B cell (primary cell): ENCODE measurements at regions not wholly inside any gene's neighbourhood (a gene's known extent, or its start where the extent isn't known, plus 50 kb on each side); places are given as distances from the start of the nearest gene placed in this dataset. TPM values are rescaled to one million over a fixed set of nuclear protein-coding genes. Genes with fewer than 3 reads are reported as not detected.

ENCODE experiments used
- ATAC-seq: fragments of 200-7000 bp; cut with Tn5 transposase; one replicate; pipeline ENCODE4 v1.10.0; 2021; ENCODE audit warnings: low read depth, mild to moderate bottlenecking, moderate number of reproducible peaks, moderate library complexity
- CTCF ChIA-PET: fragments of 350-600 bp; sonication (Branson Sonifier 250); formaldehyde crosslinking; loops from one replicate; lab custom pipeline; 2021; ENCODE audit warnings: antibody characterized with exemption, inconsistent platforms; lab: Charles Lee
- POLR2A ChIA-PET: fragments of 350-600 bp; sonication (Branson Sonifier 250); formaldehyde crosslinking; loops from one replicate; lab custom pipeline; 2021; ENCODE audit warnings: antibody characterized with exemption; lab: Charles Lee
- DNase-seq: peaks from one replicate; pipeline ENCODE4 v3.0.0; 2013
- H2AFZ ChIP-seq: 2 replicates; pipeline ENCODE4 v1.6.1; 2012; ENCODE audit warnings: mild to moderate bottlenecking, low read depth, low read length; ENCODE audit not compliant: insufficient read depth, poor library complexity, severe bottlenecking
- H3K27ac ChIP-seq, 2 donors: 1 replicate in 1 of 2; 2 replicates in 1 of 2; pipeline ENCODE4 v1.5.1; 2012 to 2013; ENCODE audit warnings: low read length in 2 of 2, mild to moderate bottlenecking in 2 of 2, moderate library complexity in 1 of 2
- H3K27me3 ChIP-seq, 4 experiments: fragments of 200-600 bp in 1 of 4; sonication (generic) in 1 of 4; replicated peaks in 1 of 4; 1 replicate in 2 of 4; 2 replicates in 2 of 4; pipeline versions ENCODE4 v1.6.1 to v1.7.0; 2013 to 2016; ENCODE audit warnings: low read length in 3 of 4, mild to moderate bottlenecking in 2 of 4, mixed read lengths in 1 of 4, moderate library complexity in 1 of 4; ENCODE audit not compliant: insufficient read depth in 4 of 4, control insufficient read depth in 3 of 4; ENCODE audit errors: control extremely low read depth in 1 of 4
- H3K36me3 ChIP-seq, 2 experiments: replicated peaks in 1 of 2; 1 replicate in 1 of 2; 2 replicates in 1 of 2; pipeline versions ENCODE4 v1.6.1 to v1.7.1; 2013; ENCODE audit warnings: low read length in 1 of 2; ENCODE audit not compliant: insufficient read depth in 2 of 2, control insufficient read depth in 1 of 2; ENCODE audit errors: control extremely low read depth in 1 of 2, extremely low read depth in 1 of 2
- H3K4me1 ChIP-seq, 2 donors: fragments of 200-600 bp in 1 of 2; sonication (generic) in 1 of 2; 1 replicate in 1 of 2; 2 replicates in 1 of 2; pipeline versions ENCODE4 v1.5.1 to v1.6.1; 2013 to 2017; ENCODE audit warnings: low read length in 2 of 2; ENCODE audit not compliant: control insufficient read depth in 2 of 2, insufficient read depth in 2 of 2
- H3K4me2 ChIP-seq: replicated peaks from 2 replicates; pipeline ENCODE3; 2012; ENCODE audit warnings: mild to moderate bottlenecking, low read depth, low read length; ENCODE audit not compliant: poor library complexity, severe bottlenecking
- H3K4me3 ChIP-seq, 5 experiments: fragments of 200-600 bp in 1 of 5; sonication (generic) in 1 of 5; 1 replicate in 3 of 5; 2 replicates in 2 of 5; pipeline versions ENCODE4 v1.5.1 to v1.7.0; 2011 to 2016; ENCODE audit warnings: low read length in 4 of 5, mild to moderate bottlenecking in 4 of 5, low read depth in 2 of 5, control low read depth in 1 of 5, moderate library complexity in 1 of 5; ENCODE audit not compliant: insufficient read depth in 1 of 5; ENCODE audit errors: control extremely low read depth in 1 of 5, extremely low read depth in 1 of 5
- H3K79me2 ChIP-seq: fragments of 200-600 bp; sonication (generic); one replicate; pipeline ENCODE4 v1.6.0; 2016; ENCODE audit warnings: low read length; ENCODE audit not compliant: control insufficient read depth, insufficient read depth
- H3K9ac ChIP-seq: fragments of 200-600 bp; sonication (generic); 2 replicates; pipeline ENCODE4 v1.6.1; 2017; ENCODE audit warnings: mild to moderate bottlenecking, low read length, moderate library complexity
- H3K9me3 ChIP-seq, 3 donors: one replicate each; pipeline versions ENCODE4 v1.6.1 to v1.7.1; 2013; ENCODE audit warnings: low read length in 2 of 3; ENCODE audit not compliant: control insufficient read depth in 2 of 3, insufficient read depth in 1 of 3; ENCODE audit errors: control extremely low read depth in 1 of 3
- H4K20me1 ChIP-seq: 2 replicates; pipeline ENCODE4 v1.6.0; 2012; ENCODE audit warnings: mild to moderate bottlenecking, low read length; ENCODE audit not compliant: insufficient read depth, control insufficient read depth, poor library complexity, severe bottlenecking
- H3K27ac Mint-ChIP-seq: one replicate; pipeline ENCODE4 v1.8.0; 2021; ENCODE audit warnings: mixed read lengths
- H3K27me3 Mint-ChIP-seq: one replicate; pipeline ENCODE4 v1.8.0; 2021; ENCODE audit warnings: mixed read lengths
- H3K4me1 Mint-ChIP-seq: one replicate; pipeline ENCODE4 v1.8.0; 2021; ENCODE audit warnings: mixed read lengths
- H3K4me3 Mint-ChIP-seq: one replicate; pipeline ENCODE4 v1.8.0; 2021; ENCODE audit warnings: mixed read lengths
- H3K9me3 Mint-ChIP-seq: one replicate; pipeline ENCODE4 v1.8.0; 2022; ENCODE audit warnings: mixed read lengths; ENCODE audit not compliant: insufficient read depth
- CTCF ChIP-seq: fragments of 200-600 bp; IDR thresholded peaks from one replicate; pipeline ENCODE4 v1.8.0; 2022; ENCODE audit warnings: antibody characterized with exemption, mild to moderate bottlenecking
- WGBS: methylation state at CpG from one replicate; pipeline ENCODE4 v1.1.5; 2013; ENCODE audit warnings: missing lambda C conversion rate; ENCODE audit not compliant: insufficient coverage; 5-methylcytosine and 5-hydroxymethylcytosine counted together
- intact Hi-C: fragments of 100-400 bp; cut with micrococcal nuclease; formaldehyde crosslinking; loops from one replicate; pipeline ENCODE4 v1.10.0; 2022
- small RNA-seq: library from RNA; depleted of rRNA; stranded (forward); fragments of <200 nt; gene quantifications from one replicate; pipeline ENCODE3, GENCODE V24; 2012; ENCODE audit warnings: low replicate concordance, low read depth; ENCODE audit not compliant: insufficient read length

- H3K9me3 ChIP-seq, result no peaks in the 10 kb centered on the region
- ChIA-PET POLR2A (no interaction called here), CTCF (no interaction called here)
- H3K27me3 ChIP-seq, result no peaks in the 10 kb centered on the region
- TF ChIP-seq CTCF, result no peak
- no peak overlapping the region for H3K4me2 ChIP-seq
- H3K4me3 ChIP-seq, result no peak overlapping the region
- H3K27ac Mint-ChIP-seq, result no peak overlapping the region
- no peak overlapping the region for H2AFZ ChIP-seq
- no peak overlapping the region for H3K9ac ChIP-seq
- no peaks in the 10 kb centered on the region for H4K20me1 ChIP-seq
- WGBS, result no CpG with 5 or more reads among the region's 1 CpG
- no peaks in the 10 kb centered on the region for H3K36me3 ChIP-seq
- H3K79me2 ChIP-seq, result no peaks in the 10 kb centered on the region
- H3K27me3 Mint-ChIP-seq, result no peaks in the 10 kb centered on the region
- no peaks in the 10 kb centered on the region for H3K4me1 Mint-ChIP-seq
- H3K27ac ChIP-seq, result no peak overlapping the region
- no peak overlapping the region for H3K4me3 Mint-ChIP-seq
- ATAC-seq (no peak), DNase-seq (no peak)
- intact Hi-C loops, result no loop called here
- no peaks in the 10 kb centered on the region for H3K4me1 ChIP-seq
- H3K9me3 Mint-ChIP-seq, result no peaks in the 10 kb centered on the region
These were observed 55.2 kb upstream of the DACH1 start for GRCh38 chr13:71922194-71922593.

Small RNAs in the stretch of these regions (small RNA-seq; reads per million reads assigned to genes)
- gene RF00263, result 0.57 reads per million
- gene RF00411, result not detected
- gene RF00440, result not detected
- not detected for gene RF02271
- not detected for gene RPL18AP17
